K562 (cell line): ENCODE measurements at regions not wholly inside any gene's neighbourhood (a gene's known extent, or its start where the extent isn't known, plus 50 kb on each side); places are given as distances from the start of the nearest gene placed in this dataset.

Source experiments
- ATAC-seq: fragments of 200-7000 bp; cut with Tn5 transposase; 3 replicates; pipeline ENCODE4 v1.9.1; 2020; ENCODE audit warnings: moderate library complexity
- BruUV-seq: library from RNA; stranded (reverse); fragments of 400-500 nt; replicated peaks from 2 replicates; lab custom pipeline; 2021; lab: Mats Ljungman, UMichigan
- CTCF ChIA-PET: fragments of 300-600 bp; formaldehyde crosslinking; extraction: SDS; loops from one replicate; lab custom pipeline; 2021; ENCODE audit warnings: low intra/inter-chr PET ratio; lab: Yijun Ruan, JAX
- POLR2A ChIA-PET: fragments of 300-600, 350-650 bp; sonication (Branson Sonifier 250); formaldehyde crosslinking; extraction: SDS; loops from one replicate; lab custom pipeline; 2021; ENCODE audit warnings: antibody characterized with exemption, inconsistent platforms; lab: Yijun Ruan, JAX
- DNase-seq, 4 experiments: peaks; one replicate each; pipeline versions ENCODE4 v3.0.0 to v3.0.0-alpha.2; 2011 to 2018; ENCODE audit warnings: low spot score in 3 of 4, mixed read lengths in 3 of 4; ENCODE audit errors: extremely low read depth in 1 of 4
- FAIRE-seq: peaks from 2 replicates; lab custom pipeline; 2011; peaks lifted over from hg19 to GRCh38; lab: Jason Lieb, UNC
- H2AFZ ChIP-seq: 2 replicates; pipeline ENCODE4 v1.6.0; 2011; ENCODE audit warnings: low read depth, low read length, control low read depth, inconsistent platforms
- H3K27ac ChIP-seq: fragments of 200-600 bp; 3 replicates; pipeline ENCODE4 v1.8.0; 2011; ENCODE audit warnings: low read depth, mild to moderate bottlenecking, control low read depth, inconsistent platforms, low read length, moderate library complexity, mixed read lengths; ENCODE audit errors: extremely low read depth
- H3K27me3 ChIP-seq, 2 experiments: fragments of 300-600 bp in 1 of 2; 2 replicates in 1 of 2; 3 replicates in 1 of 2; pipeline versions ENCODE4 v1.6.0 to v1.8.0; 2011; ENCODE audit warnings: inconsistent platforms in 2 of 2, low read length in 2 of 2, mild to moderate bottlenecking in 1 of 2, mixed read lengths in 1 of 2, moderate library complexity in 1 of 2; ENCODE audit not compliant: control insufficient read depth in 2 of 2, insufficient read depth in 2 of 2
- H3K36me3 ChIP-seq: fragments of 300-600 bp; 3 replicates; pipeline ENCODE4 v1.8.0; 2011; ENCODE audit warnings: mild to moderate bottlenecking, low read length, inconsistent platforms; ENCODE audit not compliant: control insufficient read depth, insufficient read depth
- H3K4me1 ChIP-seq, 2 experiments: fragments of 200-600 bp in 1 of 2; replicated peaks in 1 of 2; 2 replicates in 1 of 2; 3 replicates in 1 of 2; pipeline versions ENCODE4 v1.5.1 to v1.8.0; 2011; ENCODE audit warnings: inconsistent platforms in 2 of 2, low read length in 2 of 2, mild to moderate bottlenecking in 1 of 2, mixed read lengths in 1 of 2, moderate library complexity in 1 of 2; ENCODE audit not compliant: control insufficient read depth in 2 of 2, insufficient read depth in 2 of 2
- H3K4me2 ChIP-seq: 2 replicates; pipeline ENCODE4 v1.6.1; 2011; ENCODE audit warnings: low read length, control low read depth, inconsistent platforms, mixed read lengths; ENCODE audit not compliant: insufficient read depth
- H3K4me3 ChIP-seq: fragments of 200-600 bp; sonication (generic), shearing (Covaris generic); 2 replicates; pipeline ENCODE4 v1.5.1; 2016; ENCODE audit warnings: control low read depth, inconsistent platforms
- H3K79me2 ChIP-seq: fragments of 200-600 bp; 3 replicates; pipeline ENCODE4 v1.8.0; 2011; ENCODE audit warnings: low read length, inconsistent platforms; ENCODE audit not compliant: control insufficient read depth, insufficient read depth
- H3K9ac ChIP-seq, 2 experiments: 2 replicates each; pipeline versions ENCODE4 v1.6.0 to v1.6.1; 2011; ENCODE audit warnings: low read depth in 2 of 2, low read length in 2 of 2, control low read depth in 1 of 2, inconsistent platforms in 1 of 2, mild to moderate bottlenecking in 1 of 2, mixed read lengths in 1 of 2; ENCODE audit not compliant: insufficient read depth in 1 of 2
- H3K9me1 ChIP-seq: one replicate; pipeline ENCODE4 v1.6.0; 2011; ENCODE audit warnings: inconsistent platforms, mild to moderate bottlenecking, low read length, moderate library complexity; ENCODE audit not compliant: control insufficient read depth, insufficient read depth
- H3K9me3 ChIP-seq: replicated peaks from 2 replicates; pipeline ENCODE4 v1.5.1; 2011; ENCODE audit warnings: low read depth, low read length, inconsistent platforms; ENCODE audit not compliant: control insufficient read depth, insufficient read depth
- H4K20me1 ChIP-seq: replicated peaks from 2 replicates; pipeline ENCODE4 v1.6.1; 2011; ENCODE audit warnings: low read length, inconsistent platforms, mixed read lengths; ENCODE audit not compliant: control insufficient read depth, insufficient read depth
- ARNT ChIP-seq, 2 experiments: fragments of 450-650 bp; IDR thresholded peaks; 2 replicates each; pipeline ENCODE4 v1.6.1; 2016; ENCODE audit warnings: mild to moderate bottlenecking in 1 of 2
- BRCA1 ChIP-seq, 2 experiments: fragments of 450-650 bp in 1 of 2; sonication (generic) in 1 of 2; formaldehyde crosslinking in 1 of 2; IDR thresholded peaks; 2 replicates each; pipeline versions ENCODE4 v1.5.0 to v1.6.1; 2017 to 2020; ENCODE audit warnings: mild to moderate bottlenecking in 1 of 2, missing genetic modification reagents in 1 of 2
- BRD9 ChIP-seq: fragments of 450-650 bp; IDR thresholded peaks from 2 replicates; pipeline ENCODE4 v1.6.1; 2018; ENCODE audit warnings: low read depth; ENCODE audit not compliant: partially characterized antibody
- ELF1 ChIP-seq: fragments of 200-800 bp; sonication (Bioruptor generic); IDR thresholded peaks from 2 replicates; pipeline ENCODE4 v1.6.1; 2016; ENCODE audit warnings: missing genetic modification characterization, missing compliant biosample characterization
- GABPB2 ChIP-seq: fragments of 250-450 bp; sonication (Bioruptor Pico); conservative IDR thresholded peaks from 2 replicates; pipeline ENCODE4 v1.5.1; 2021; ENCODE audit warnings: mild to moderate bottlenecking
- ILK ChIP-seq: fragments of 450-650 bp; IDR thresholded peaks from 2 replicates; pipeline ENCODE4 v1.6.1; 2016; ENCODE audit warnings: missing genetic modification characterization, low read depth, mild to moderate bottlenecking, missing compliant biosample characterization, moderate library complexity, borderline replicate concordance
- JUNB ChIP-seq: fragments of 450-650 bp; formaldehyde crosslinking; conservative IDR thresholded peaks from 2 replicates; pipeline ENCODE4 v1.4.0; 2020; ENCODE audit warnings: mild to moderate bottlenecking
- KLF6 ChIP-seq: fragments of 250-450 bp; sonication (Bioruptor Pico); IDR thresholded peaks from 2 replicates; pipeline ENCODE4 v1.4.0; 2020; ENCODE audit warnings: mild to moderate bottlenecking, moderate library complexity, borderline replicate concordance
- MEIS2 ChIP-seq: fragments of 450-650 bp; IDR thresholded peaks from 2 replicates; pipeline ENCODE4 v1.6.1; 2014; ENCODE audit warnings: mild to moderate bottlenecking; ENCODE audit not compliant: partially characterized antibody
- PML ChIP-seq: IDR thresholded peaks from 2 replicates; pipeline ENCODE4 v1.6.1; 2012; ENCODE audit warnings: low read length, inconsistent platforms
- TAF1 ChIP-seq: IDR thresholded peaks from 2 replicates; pipeline ENCODE4 v1.6.1; 2011; ENCODE audit warnings: mild to moderate bottlenecking, low read length, moderate library complexity; ENCODE audit not compliant: insufficient read depth, control insufficient read depth, severe bottlenecking; ENCODE audit errors: extremely low read depth
- TCF3 ChIP-seq: sonication (generic); formaldehyde crosslinking; IDR thresholded peaks from 2 replicates; pipeline ENCODE4 v1.4.0; 2020; ENCODE audit warnings: mild to moderate bottlenecking, missing genetic modification reagents
- ZBTB2 ChIP-seq: fragments of 450-650 bp; IDR thresholded peaks from 2 replicates; pipeline ENCODE4 v1.6.1; 2016; ENCODE audit warnings: antibody characterized with exemption
- ZNF561 ChIP-seq: fragments of 450-650 bp; formaldehyde crosslinking; conservative IDR thresholded peaks from 2 replicates; pipeline ENCODE4 v1.4.0; 2020; ENCODE audit warnings: mild to moderate bottlenecking, moderate library complexity
- WGBS: fragments of 100-300 bp; shearing (Covaris generic); methylation state at CpG from one replicate; pipeline ENCODE4 v1.1.6; 2016; ENCODE audit warnings: low coverage, mixed read lengths; ENCODE audit not compliant: insufficient coverage; ENCODE audit errors: missing lambda C conversion rate; 5-methylcytosine and 5-hydroxymethylcytosine counted together
- in situ Hi-C: fragments of 300-500 bp; cut with MboI; formaldehyde crosslinking; loops from 4 replicates; pipeline ENCODE4 v1.15.0; 2018; ENCODE audit warnings: inconsistent platforms, mixed read lengths
- intact Hi-C: fragments of 100-400 bp; cut with micrococcal nuclease; formaldehyde crosslinking; loops from 2 replicates; pipeline ENCODE4 v1.14.2; 2022
- TF ChIP-seq, protein P1 (sequence below): sonication (generic); formaldehyde crosslinking; IDR thresholded peaks from 2 replicates; pipeline ENCODE4 v1.8.0; 2022; ENCODE audit warnings: mild to moderate bottlenecking, low read depth, missing genetic modification reagents
- TF ChIP-seq, protein P2 (sequence below): fragments of 450-650 bp; conservative IDR thresholded peaks from 2 replicates; pipeline ENCODE4 v1.6.1; 2016; ENCODE audit warnings: missing genetic modification characterization, low read depth, mild to moderate bottlenecking, missing compliant biosample characterization, moderate library complexity

DNA sequence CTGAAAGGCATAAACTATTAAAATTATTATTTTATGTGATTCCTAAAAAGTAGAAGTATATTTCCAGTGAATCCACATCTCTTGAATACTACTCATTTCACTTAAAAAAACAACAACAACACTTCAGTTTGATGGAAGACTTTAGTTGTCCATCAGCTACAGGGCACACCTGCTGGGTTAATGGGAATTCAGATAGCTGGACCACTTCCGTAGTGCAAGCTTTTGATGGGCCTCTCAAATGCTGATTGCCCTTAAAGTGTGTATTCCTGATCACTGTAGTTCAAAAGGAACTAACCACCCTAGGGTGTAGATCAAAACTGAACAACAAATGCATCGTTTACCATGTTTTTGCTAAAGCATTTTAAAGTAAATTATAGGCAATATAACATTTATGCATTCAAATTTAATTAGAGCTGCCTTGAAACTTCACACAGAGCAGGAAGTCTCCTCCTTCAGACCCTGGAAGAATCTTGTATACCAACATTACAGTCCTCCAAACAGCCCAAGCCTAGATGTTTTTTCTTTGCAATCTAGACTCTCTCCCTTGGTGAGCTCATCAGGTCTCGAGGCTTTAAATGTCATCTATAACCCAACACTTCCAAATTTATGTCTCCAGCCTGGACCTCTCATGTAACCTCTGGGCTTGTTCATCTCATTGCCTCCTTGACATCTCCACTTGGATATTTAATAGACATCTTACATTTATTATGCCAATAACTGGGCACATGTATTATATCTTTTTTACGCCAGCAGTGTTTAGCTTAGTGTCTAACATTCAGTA is 510.1 kb upstream of the SLC39A10 start (continued):
- TF ChIP-seq TCF3 (CRISPR knock-in tag) (no peak), BRCA1 (IDR thresholded peaks at IDR 0.05) (no peak), BRCA1 (CRISPR knock-in tag; IDR thresholded peaks at IDR 0.05) (no peak)

DNA sequence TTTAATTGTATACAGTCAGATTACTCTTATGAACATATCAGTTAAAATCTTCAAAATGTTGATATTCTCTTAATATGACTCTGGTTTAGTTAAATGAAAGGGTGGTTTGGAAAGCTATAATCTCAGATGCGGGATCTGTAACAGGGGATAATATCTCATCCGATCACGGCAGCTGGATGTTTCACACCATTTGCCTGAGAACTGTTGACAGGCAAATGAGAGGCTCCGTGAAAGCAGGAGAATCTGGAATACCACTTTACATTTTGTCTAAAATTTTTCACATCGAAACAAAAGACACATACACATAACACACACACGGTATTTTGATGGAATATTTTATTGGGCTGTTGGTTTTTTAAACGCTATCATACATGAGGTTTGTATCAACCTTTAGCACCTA is 518.6 kb upstream of the SLC39A10 start:
- Histone ChIP-seq H3K27ac (no peak overlapping the region), H3K4me3 (no peak overlapping the region), H3K4me1 (no peaks in the 10 kb centered on the region), H3K9me3 (no peaks in the 10 kb centered on the region), H3K9me1 (no peaks in the 10 kb centered on the region), H3K4me2 (no peak overlapping the region), H2AFZ (no peak overlapping the region), H3K9ac (no peak overlapping the region), H3K27me3 (no peaks in the 10 kb centered on the region), H3K79me2 (no peaks in the 10 kb centered on the region), H4K20me1 (no peaks in the 10 kb centered on the region), H3K36me3 (no peaks in the 10 kb centered on the region)
- in situ Hi-C loops = no loop called here
- no TSS peak for BruUV-seq
- FAIRE-seq (no peak), DNase-seq (no peak), ATAC-seq (no peak)
- intact Hi-C loops = no loop called here
- CTCF ChIA-PET = no interaction called here
- WGBS = 2% methylated on average over 7 of the region's 7 CpGs
- POLR2A ChIA-PET = no interaction called here
- TF ChIP-seq, protein P1, sequence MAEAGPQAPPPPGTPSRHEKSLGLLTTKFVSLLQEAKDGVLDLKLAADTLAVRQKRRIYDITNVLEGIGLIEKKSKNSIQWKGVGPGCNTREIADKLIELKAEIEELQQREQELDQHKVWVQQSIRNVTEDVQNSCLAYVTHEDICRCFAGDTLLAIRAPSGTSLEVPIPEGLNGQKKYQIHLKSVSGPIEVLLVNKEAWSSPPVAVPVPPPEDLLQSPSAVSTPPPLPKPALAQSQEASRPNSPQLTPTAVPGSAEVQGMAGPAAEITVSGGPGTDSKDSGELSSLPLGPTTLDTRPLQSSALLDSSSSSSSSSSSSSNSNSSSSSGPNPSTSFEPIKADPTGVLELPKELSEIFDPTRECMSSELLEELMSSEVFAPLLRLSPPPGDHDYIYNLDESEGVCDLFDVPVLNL = no peak
- TF ChIP-seq, protein P2, sequence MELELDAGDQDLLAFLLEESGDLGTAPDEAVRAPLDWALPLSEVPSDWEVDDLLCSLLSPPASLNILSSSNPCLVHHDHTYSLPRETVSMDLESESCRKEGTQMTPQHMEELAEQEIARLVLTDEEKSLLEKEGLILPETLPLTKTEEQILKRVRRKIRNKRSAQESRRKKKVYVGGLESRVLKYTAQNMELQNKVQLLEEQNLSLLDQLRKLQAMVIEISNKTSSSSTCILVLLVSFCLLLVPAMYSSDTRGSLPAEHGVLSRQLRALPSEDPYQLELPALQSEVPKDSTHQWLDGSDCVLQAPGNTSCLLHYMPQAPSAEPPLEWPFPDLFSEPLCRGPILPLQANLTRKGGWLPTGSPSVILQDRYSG (tag) = no peak
- TF ChIP-seq ILK (tag) (no peak), KLF6 (CRISPR knock-in tag) (no peak), ELF1 (tag) (no peak), GABPB2 (CRISPR knock-in tag) (no peak), JUNB (CRISPR knock-in tag) (no peak), ARNT (IDR thresholded peaks at IDR 0.05) (no peak), BRD9 (no peak), ZBTB2 (no peak), MEIS2 (no peak), PML (no peak), ZNF561 (no peak), TAF1 (no peak)
